Activated naive CD4-positive, alpha-beta T cell treated with anti-CD3 and anti-CD28 coated beads for 36 hours (primary cell): ENCODE measurements at regions not wholly inside any gene's neighbourhood (a gene's known extent, or its start where the extent isn't known, plus 50 kb on each side); places are given as distances from the start of the nearest gene placed in this dataset.

Experiments used
- CTCF ChIA-PET: fragments of 350-600 bp; sonication (Branson Sonifier 250); formaldehyde crosslinking; loops from one replicate; lab custom pipeline; 2021; ENCODE audit warnings: antibody characterized with exemption; lab: Charles Lee
- DNase-seq: peaks from one replicate; pipeline ENCODE4 v3.0.0-alpha.2; 2020
- H3K27ac Mint-ChIP-seq: one replicate; pipeline ENCODE4 v1.8.0; 2021; ENCODE audit warnings: mild to moderate bottlenecking, mixed read lengths
- H3K27me3 Mint-ChIP-seq: one replicate; pipeline ENCODE4 v1.8.0; 2021; ENCODE audit warnings: low read depth, mixed read lengths
- H3K36me3 Mint-ChIP-seq: one replicate; pipeline ENCODE4 v1.8.0; 2021; ENCODE audit warnings: low read depth, mixed read lengths
- H3K4me1 Mint-ChIP-seq: one replicate; pipeline ENCODE4 v1.8.0; 2021; ENCODE audit warnings: low read depth, mixed read lengths
- H3K4me3 Mint-ChIP-seq: one replicate; pipeline ENCODE4 v1.8.0; 2021; ENCODE audit warnings: mild to moderate bottlenecking, moderate library complexity, mixed read lengths
- H3K9me3 Mint-ChIP-seq: one replicate; pipeline ENCODE4 v1.8.0; 2021; ENCODE audit warnings: mixed read lengths
- intact Hi-C: fragments of 100-400 bp; cut with micrococcal nuclease; formaldehyde crosslinking; loops from one replicate; pipeline ENCODE4 v1.15.1; 2023

DNA sequence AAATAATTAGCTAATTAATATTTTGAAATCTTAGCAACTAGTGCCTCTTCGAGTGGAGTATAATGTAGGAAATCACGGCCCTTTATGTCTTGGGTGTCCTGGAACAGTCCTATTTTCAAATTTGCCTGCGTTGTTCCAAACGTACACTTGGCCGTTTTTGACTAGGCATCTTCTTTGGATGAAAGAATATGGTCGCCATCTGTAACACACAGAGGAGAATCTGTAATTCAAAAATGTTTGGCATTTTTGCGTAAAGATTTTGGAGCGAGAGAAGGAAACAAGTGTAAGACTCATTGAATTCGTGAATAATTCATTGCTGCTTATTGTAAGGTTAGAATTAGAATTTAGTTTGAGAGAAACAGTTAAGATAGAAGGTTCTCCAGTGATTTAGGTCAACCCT lies 61.5 kb upstream of the CLCN4 start:
- no peak overlapping the region for H3K4me3 Mint-ChIP-seq
- H3K27me3 Mint-ChIP-seq: no peaks in the 10 kb centered on the region
- peaks cover 45% of the 10 kb centered on the region for H3K4me1 Mint-ChIP-seq
- CTCF ChIA-PET: interaction anchor here (0.6 to 5.1 kb wide), 7 partner anchors 11 to 98 kb away, joined by 3 to 29 read pairs (median 7); no protein-coding TSS in a partner anchor
- DNase-seq: no peak
- peaks cover 10% of the 10 kb centered on the region for H3K36me3 Mint-ChIP-seq
- no peak overlapping the region for H3K27ac Mint-ChIP-seq
- H3K9me3 Mint-ChIP-seq: no peaks in the 10 kb centered on the region
- intact Hi-C loops: loop anchor here (5.0 kb wide), 1 partner anchor 1667 kb away; no protein-coding TSS in a partner anchor

DNA sequence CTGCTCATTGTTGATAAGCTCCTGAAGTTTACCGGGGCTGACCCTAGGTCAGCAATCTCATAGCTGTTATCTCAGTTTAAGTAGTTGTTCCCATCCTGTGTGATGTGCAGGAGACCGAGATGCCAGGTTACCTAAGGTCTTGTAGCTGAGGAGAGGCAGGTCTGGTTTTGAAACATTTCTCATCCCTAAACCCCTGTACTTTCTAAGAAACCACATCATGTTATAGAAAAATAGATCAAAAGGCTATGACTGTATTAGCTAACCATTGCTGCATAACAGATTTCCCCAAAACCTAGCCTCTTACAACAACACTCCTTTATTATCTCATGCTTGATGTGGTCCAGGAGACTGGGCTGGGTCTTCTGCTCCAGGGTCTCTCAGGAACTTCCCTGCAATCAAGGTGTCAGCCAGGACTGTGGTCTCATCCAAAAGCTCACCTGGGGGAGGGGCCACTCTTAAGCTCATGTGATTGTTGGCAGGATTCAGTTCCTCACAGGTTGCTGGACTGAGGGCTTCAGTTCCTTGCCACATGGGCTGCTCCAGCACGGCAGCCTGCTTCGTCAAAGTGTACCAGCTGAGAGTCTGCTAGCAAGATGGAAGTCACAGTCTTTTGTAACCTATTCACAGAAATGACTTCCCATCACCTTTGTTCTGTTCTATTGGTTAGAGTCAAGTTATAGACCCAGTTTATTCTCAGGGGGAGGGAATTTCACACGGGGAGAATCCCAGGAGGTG lies 60.9 kb upstream of the CLCN4 start:
- CTCF ChIA-PET: interaction anchor here (1.1 to 5.1 kb wide), 7 partner anchors 12 to 98 kb away, joined by 3 to 29 read pairs (median 7); no protein-coding TSS in a partner anchor
- Mint-ChIP-seq H3K4me1 (peaks cover 51% of the 10 kb centered on the region), H3K4me3 (no peak overlapping the region), H3K9me3 (no peaks in the 10 kb centered on the region), H3K36me3 (peaks cover 9% of the 10 kb centered on the region), H3K27ac (peak overlapping the region; percentile 71), H3K27me3 (no peaks in the 10 kb centered on the region)
- DNase-seq: peak; percentile 43
- intact Hi-C loops: loop anchor here (5.0 kb wide), 1 partner anchor 1666 kb away; no protein-coding TSS in a partner anchor

DNA sequence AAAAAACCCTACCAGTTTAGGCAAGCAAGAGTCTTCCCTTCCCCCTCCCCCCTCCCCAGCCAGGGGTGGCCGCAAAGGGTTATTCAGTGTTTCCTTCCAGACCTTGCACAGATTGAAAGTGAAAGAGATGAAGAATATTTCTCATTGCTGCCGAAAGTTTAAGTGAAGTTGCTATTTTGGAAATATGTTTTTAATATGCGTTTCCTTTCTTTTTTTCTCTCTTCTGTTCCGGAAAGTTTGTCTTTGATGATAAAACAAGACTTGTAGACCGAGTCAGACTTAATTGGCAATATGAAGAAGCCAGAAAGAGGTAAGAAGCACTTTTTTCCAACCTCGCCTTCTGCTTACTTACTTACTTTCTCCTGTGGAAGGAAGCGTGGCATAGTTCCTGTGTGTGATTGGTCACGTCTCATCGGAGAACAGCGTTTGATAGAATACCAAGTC lies 58.5 kb upstream of the CLCN4 start:
- H3K36me3 Mint-ChIP-seq: peaks cover 3% of the 10 kb centered on the region
- intact Hi-C loops: loop anchor here (1.0 to 5.0 kb wide), 10 partner anchors 9 to 1664 kb away; no protein-coding TSS in a partner anchor
- no peaks in the 10 kb centered on the region for H3K9me3 Mint-ChIP-seq

DNA sequence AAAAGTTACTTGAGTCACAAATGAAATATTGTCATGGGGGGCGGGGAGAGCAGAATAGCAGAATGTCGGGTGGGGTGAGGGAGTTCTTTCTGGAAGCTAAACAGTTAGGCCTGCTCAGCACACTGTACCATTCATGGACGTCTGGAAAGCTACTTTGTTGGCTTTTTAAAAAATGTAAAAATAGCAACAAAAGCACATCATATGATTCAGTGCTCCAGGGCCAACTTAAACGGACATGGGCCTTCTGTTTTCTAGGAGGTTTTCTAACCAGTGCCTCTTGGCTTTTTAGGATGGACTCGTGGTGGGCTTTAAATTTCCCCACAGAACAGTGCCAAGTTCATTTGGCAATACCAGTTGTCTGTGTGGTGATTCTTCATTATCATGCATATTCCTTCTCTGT lies 57.4 kb upstream of the CLCN4 start:
- Mint-ChIP-seq H3K9me3 (no peaks in the 10 kb centered on the region), H3K4me1 (peaks cover 51% of the 10 kb centered on the region), H3K36me3 (peaks cover 5% of the 10 kb centered on the region), H3K27ac (peak overlapping the region; percentile 83), H3K27me3 (no peaks in the 10 kb centered on the region), H3K4me3 (peak overlapping the region; percentile 69)
- intact Hi-C loops: loop anchor here (2.0 to 5.0 kb wide), 5 partner anchors 85 to 1663 kb away; no protein-coding TSS in a partner anchor
- DNase-seq: no peak
- CTCF ChIA-PET: interaction anchor here (1.0 to 5.1 kb wide), 3 partner anchors 11 to 102 kb away, joined by 4 to 29 read pairs (median 10); no protein-coding TSS in a partner anchor

More for the DNA sequence above, 58.5 kb upstream of the CLCN4 start:
- CTCF ChIA-PET: interaction anchor here (1.0 to 5.1 kb wide), 3 partner anchors 12 to 101 kb away, joined by 4 to 29 read pairs (median 10); no protein-coding TSS in a partner anchor
- peak overlapping the region; percentile 83 for H3K27ac Mint-ChIP-seq
- no peaks in the 10 kb centered on the region for H3K27me3 Mint-ChIP-seq
- H3K4me3 Mint-ChIP-seq: peak overlapping the region; percentile 69
- DNase-seq: peak; percentile 80
- H3K4me1 Mint-ChIP-seq: peaks cover 51% of the 10 kb centered on the region

DNA sequence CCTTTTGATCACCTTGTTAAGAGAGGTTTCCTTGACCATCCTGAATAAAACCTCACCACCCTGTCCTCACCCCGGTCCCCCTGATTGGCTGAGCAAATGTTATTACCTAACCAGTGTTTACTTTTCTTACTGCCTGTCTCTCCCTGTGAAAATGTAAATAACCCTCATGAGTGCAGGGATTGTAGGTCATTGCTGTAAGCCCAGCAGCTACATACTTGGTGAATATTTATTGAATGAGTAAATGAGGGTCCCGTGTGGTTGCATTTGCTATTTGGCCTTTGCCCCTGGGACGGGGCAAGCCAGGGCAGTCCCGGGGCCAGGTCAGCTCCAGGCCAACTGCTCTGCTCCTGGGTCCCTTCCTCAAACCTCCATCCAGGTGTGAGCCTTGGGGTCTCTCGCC lies 55.5 kb upstream of the CLCN4 start:
- CTCF ChIA-PET: no interaction called here
- Mint-ChIP-seq H3K27ac (no peak overlapping the region), H3K4me3 (no peak overlapping the region), H3K4me1 (peaks cover 48% of the 10 kb centered on the region), H3K27me3 (no peaks in the 10 kb centered on the region), H3K36me3 (peaks cover 5% of the 10 kb centered on the region), H3K9me3 (no peaks in the 10 kb centered on the region)
- no peak for DNase-seq
- intact Hi-C loops: no loop called here

DNA sequence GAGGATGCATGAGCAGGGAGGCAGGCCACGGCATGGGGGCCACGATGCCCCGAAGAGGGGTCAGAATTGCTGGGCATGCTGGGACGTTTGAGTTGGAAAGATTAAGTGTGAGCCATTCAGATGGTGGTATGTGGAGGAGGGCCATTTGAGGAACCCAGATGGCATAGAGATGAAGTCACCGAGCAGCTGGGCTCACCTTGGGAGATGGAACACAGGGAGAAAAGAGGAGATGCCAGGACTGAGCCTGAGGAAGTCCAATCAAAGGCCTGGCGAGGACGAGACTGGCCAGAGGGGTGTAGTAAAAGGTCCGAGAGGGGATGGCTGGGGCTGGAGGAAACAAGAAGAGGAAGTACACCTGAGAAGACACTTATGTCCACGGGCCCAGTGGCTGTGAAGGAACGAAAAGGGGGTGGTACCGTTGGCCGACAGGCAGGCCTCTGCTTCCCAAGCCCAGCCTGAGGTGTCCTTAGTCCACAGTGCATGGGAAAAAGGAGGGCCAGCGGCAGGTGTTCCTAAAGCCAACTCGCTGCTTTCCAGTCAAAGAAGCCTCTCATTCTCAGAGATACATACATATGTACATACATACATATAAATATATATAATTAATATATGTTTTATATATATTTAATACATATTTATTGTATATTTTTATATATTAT lies 54.6 kb upstream of the CLCN4 start:
- no peak overlapping the region for H3K4me3 Mint-ChIP-seq

DNA sequence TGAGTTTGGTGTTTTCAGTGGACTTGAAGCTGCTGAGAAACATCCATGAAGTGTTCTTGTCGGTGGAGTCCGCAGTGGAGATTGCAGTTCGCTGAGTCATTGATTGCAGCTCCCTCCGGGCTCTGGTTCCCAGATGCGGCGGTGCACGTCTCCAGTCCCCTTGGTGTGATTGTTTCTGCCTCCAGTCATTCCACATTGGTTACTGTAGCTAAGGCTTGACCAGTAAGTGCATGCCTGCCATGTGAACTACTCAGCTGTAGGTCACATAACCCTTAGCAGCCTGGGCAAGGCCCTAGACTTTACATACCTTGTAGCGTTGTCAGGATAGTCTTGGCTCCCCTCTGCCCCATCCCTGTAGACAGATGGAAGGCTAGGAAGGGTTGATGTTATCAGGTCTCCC lies 53.8 kb upstream of the CLCN4 start:
- H3K27ac Mint-ChIP-seq: no peak overlapping the region
- no peak for DNase-seq
- intact Hi-C loops: no loop called here
- no peak overlapping the region for H3K4me3 Mint-ChIP-seq
- H3K4me1 Mint-ChIP-seq: peaks cover 46% of the 10 kb centered on the region
- no peaks in the 10 kb centered on the region for H3K27me3 Mint-ChIP-seq
- CTCF ChIA-PET: interaction anchor here (0.6 kb wide), 1 partner anchor 44 kb away, joined by 3 read pairs; no protein-coding TSS in a partner anchor
- H3K36me3 Mint-ChIP-seq: peaks cover 2% of the 10 kb centered on the region
- no peaks in the 10 kb centered on the region for H3K9me3 Mint-ChIP-seq

More for the DNA sequence above, 54.6 kb upstream of the CLCN4 start:
- intact Hi-C loops: no loop called here
- H3K4me1 Mint-ChIP-seq: peaks cover 47% of the 10 kb centered on the region
- H3K27ac Mint-ChIP-seq: no peak overlapping the region
- H3K36me3 Mint-ChIP-seq: peaks cover 2% of the 10 kb centered on the region
- H3K27me3 Mint-ChIP-seq: no peaks in the 10 kb centered on the region
- DNase-seq: no peak
- H3K9me3 Mint-ChIP-seq: no peaks in the 10 kb centered on the region
- CTCF ChIA-PET: interaction anchor here (0.6 kb wide), 1 partner anchor 9 kb away, joined by 3 read pairs; no protein-coding TSS in a partner anchor

DNA sequence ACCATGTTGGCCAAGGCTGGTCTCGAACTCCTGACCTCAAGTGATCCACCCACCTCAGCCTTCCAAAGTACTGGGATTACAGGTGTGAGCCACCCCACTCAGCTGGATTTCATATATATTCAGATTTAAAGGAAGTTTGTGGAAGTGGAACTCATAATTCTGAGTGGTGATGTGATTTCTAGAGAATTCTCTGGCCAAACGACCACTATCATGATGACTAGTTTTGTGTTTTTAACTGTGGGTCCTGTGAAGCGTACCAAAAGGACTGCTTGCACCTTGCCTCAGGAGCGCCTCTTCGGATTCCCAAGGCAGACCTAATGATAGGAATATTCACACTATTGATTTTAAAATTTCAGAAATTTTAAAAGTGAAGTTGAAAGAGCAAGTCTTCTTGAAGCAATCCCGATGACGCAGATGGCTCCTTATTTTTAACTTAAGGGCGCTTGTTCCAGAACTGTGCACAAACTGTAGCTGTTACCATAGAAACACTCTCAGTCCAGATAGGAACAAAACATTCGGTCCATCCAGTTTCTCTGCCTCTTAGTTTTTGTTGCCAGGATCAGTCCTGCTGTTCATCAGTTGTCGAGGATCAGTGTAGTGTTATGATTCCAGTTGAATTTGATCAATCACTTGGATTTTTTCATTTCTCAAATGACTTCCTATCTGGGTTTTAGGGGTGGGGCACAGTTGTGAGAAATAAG lies 51.7 kb upstream of the CLCN4 start:
- DNase-seq: no peak
- peaks cover 46% of the 10 kb centered on the region for H3K4me1 Mint-ChIP-seq
- H3K27ac Mint-ChIP-seq: no peak overlapping the region
- intact Hi-C loops: no loop called here
- peaks cover 2% of the 10 kb centered on the region for H3K36me3 Mint-ChIP-seq
- CTCF ChIA-PET: interaction anchor here (0.8 kb wide), 1 partner anchor 14 kb away, joined by 4 read pairs; no protein-coding TSS in a partner anchor
- H3K4me3 Mint-ChIP-seq: no peak overlapping the region
- H3K9me3 Mint-ChIP-seq: no peaks in the 10 kb centered on the region
- H3K27me3 Mint-ChIP-seq: no peaks in the 10 kb centered on the region

DNA sequence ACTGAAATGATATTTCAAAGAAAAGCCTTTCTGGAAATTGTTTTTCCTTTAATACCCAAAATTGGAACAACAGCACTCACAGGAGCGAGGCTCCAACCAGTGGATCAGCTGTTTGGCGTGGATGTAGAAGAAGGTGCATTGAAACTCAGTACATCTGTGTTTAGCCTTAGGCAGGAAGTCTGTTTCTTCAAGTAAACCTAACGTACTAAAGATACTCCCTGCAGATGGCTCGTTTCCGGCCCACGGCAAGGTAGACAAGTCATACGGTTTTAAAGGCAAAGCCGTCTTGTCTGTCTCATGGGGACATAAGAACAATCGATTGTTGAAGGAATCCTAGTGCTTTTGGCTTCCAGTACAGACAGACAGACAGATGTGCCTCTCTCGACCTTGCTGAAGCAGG lies 50.0 kb upstream of the CLCN4 start:
- peaks cover 53% of the 10 kb centered on the region for H3K4me1 Mint-ChIP-seq
- peaks cover 2% of the 10 kb centered on the region for H3K36me3 Mint-ChIP-seq
- no peaks in the 10 kb centered on the region for H3K27me3 Mint-ChIP-seq
- H3K9me3 Mint-ChIP-seq: no peaks in the 10 kb centered on the region
- peak overlapping the region; percentile 24 for H3K4me3 Mint-ChIP-seq
- intact Hi-C loops: loop anchor here (1.0 kb wide), 2 partner anchors 9 to 24 kb away; no protein-coding TSS in a partner anchor
- H3K27ac Mint-ChIP-seq: peak overlapping the region; percentile 78
- CTCF ChIA-PET: no interaction called here
- peak; percentile 75 for DNase-seq
